PC-9 (cell line): ENCODE measurements at regions not wholly inside any gene's neighbourhood (a gene's known extent, or its start where the extent isn't known, plus 50 kb on each side); places are given as distances from the start of the nearest gene placed in this dataset.

Experiments
- CTCF ChIP-seq: fragments of 200-600 bp; sonication (generic); conservative IDR thresholded peaks from 2 replicates; pipeline ENCODE4 v1.6.1; 2017; ENCODE audit warnings: mixed run types, antibody characterized with exemption, mild to moderate bottlenecking, moderate library complexity
- EZH2 ChIP-seq: fragments of 200-600 bp; sonication (generic); IDR thresholded peaks from 2 replicates; pipeline ENCODE4 v1.8.0; 2017; ENCODE audit warnings: antibody characterized with exemption, low read depth

- TF ChIP-seq EZH2 = no peak
- TF ChIP-seq CTCF = no peak
These were observed 188.1 kb downstream of the ASMT start for GRCh38 chrX:1802912-1803311.
